Colonic mucosa (tissue), 4 donors: ENCODE measurements at regions not wholly inside any gene's neighbourhood (a gene's known extent, or its start where the extent isn't known, plus 50 kb on each side); places are given as distances from the start of the nearest gene placed in this dataset.

Experiments
- DNase-seq: peaks from one replicate; pipeline ENCODE4 v3.0.0-alpha.2; 2020
- H3K27ac ChIP-seq: fragments of 200-600 bp; one replicate; pipeline ENCODE4 v1.8.0; 2021
- H3K27me3 ChIP-seq: fragments of 200-600 bp; one replicate; pipeline ENCODE4 v1.8.0; 2021
- H3K36me3 ChIP-seq: fragments of 200-600 bp; one replicate; pipeline ENCODE4 v1.8.0; 2021
- H3K4me1 ChIP-seq: fragments of 200-600 bp; one replicate; pipeline ENCODE4 v1.8.0; 2021; ENCODE audit warnings: mild to moderate bottlenecking
- H3K4me3 ChIP-seq: fragments of 200-600 bp; one replicate; pipeline ENCODE4 v1.8.0; 2021
- H3K9ac ChIP-seq, 2 donors: one replicate each; pipeline ENCODE4 v1.7.0; 2013; ENCODE audit warnings: control low read depth in 2 of 2, low read depth in 2 of 2, low read length in 2 of 2
- H3K9me3 ChIP-seq: fragments of 200-600 bp; one replicate; pipeline ENCODE4 v1.8.0; 2021
- CTCF ChIP-seq: fragments of 200-600 bp; IDR thresholded peaks from one replicate; pipeline ENCODE4 v1.8.0; 2022; ENCODE audit warnings: antibody characterized with exemption, mild to moderate bottlenecking
- intact Hi-C: fragments of 100-400 bp; cut with DNase I; formaldehyde crosslinking; loops from one replicate; pipeline ENCODE4 v1.14.1; 2022
- donor health status: healthy.
- donor health status: DM: no; HTN: no; CAD: no.
- donor health status: DM: no; HTN: no; CAD: no.

- Histone ChIP-seq H3K4me1 (no peaks in the 10 kb centered on the region), H3K4me3 (no peak overlapping the region), H3K27me3 (no peaks in the 10 kb centered on the region), H3K27ac (no peak overlapping the region), H3K9me3 (no peaks in the 10 kb centered on the region), H3K9ac (no peak overlapping the region), H3K36me3 (no peaks in the 10 kb centered on the region)
- intact Hi-C loops: loop anchor here (5.0 kb wide), 1 partner anchor 369 kb away; no protein-coding TSS in a partner anchor
- no peak for DNase-seq
- peak; percentile 42 for TF ChIP-seq CTCF
These were observed 676.5 kb downstream of the DMRTA1 start for GRCh38 chr9:23123048-23123632.

GRCh38 chr9:23145467-23145866, 680.6 kb downstream of the ELAVL2 start:
- H3K9me3 ChIP-seq: no peaks in the 10 kb centered on the region
- intact Hi-C loops: no loop called here

GRCh38 chr9:23153058-23153457, 673.0 kb downstream of the ELAVL2 start:
- H3K9ac ChIP-seq: no peak overlapping the region
- no peak overlapping the region for H3K27ac ChIP-seq
- H3K27me3 ChIP-seq: no peaks in the 10 kb centered on the region
- no peaks in the 10 kb centered on the region for H3K4me1 ChIP-seq
- TF ChIP-seq CTCF: no peak
- H3K36me3 ChIP-seq: no peaks in the 10 kb centered on the region
- intact Hi-C loops: no loop called here
- no peaks in the 10 kb centered on the region for H3K9me3 ChIP-seq
- no peak for DNase-seq
- H3K4me3 ChIP-seq: no peak overlapping the region

More at GRCh38 chr9:23145467-23145866, 680.6 kb downstream of the ELAVL2 start:
- DNase-seq: no peak
- TF ChIP-seq CTCF: no peak
- Histone ChIP-seq H3K9ac (no peak overlapping the region), H3K4me3 (no peak overlapping the region), H3K36me3 (no peaks in the 10 kb centered on the region), H3K4me1 (no peaks in the 10 kb centered on the region), H3K27ac (no peak overlapping the region), H3K27me3 (no peaks in the 10 kb centered on the region)

GRCh38 chr9:23160491-23160890, 665.5 kb downstream of the ELAVL2 start:
- H3K36me3 ChIP-seq: no peaks in the 10 kb centered on the region
- TF ChIP-seq CTCF: no peak
- DNase-seq: no peak
- no peaks in the 10 kb centered on the region for H3K4me1 ChIP-seq
- no peaks in the 10 kb centered on the region for H3K9me3 ChIP-seq
- intact Hi-C loops: no loop called here
- H3K27ac ChIP-seq: no peak overlapping the region
- no peaks in the 10 kb centered on the region for H3K27me3 ChIP-seq
- H3K4me3 ChIP-seq: no peak overlapping the region
- H3K9ac ChIP-seq: no peak overlapping the region

GRCh38 chr9:23160952-23161469, 665.0 kb downstream of the ELAVL2 start:
- no peak for TF ChIP-seq CTCF
- no peaks in the 10 kb centered on the region for H3K4me1 ChIP-seq
- no peak overlapping the region for H3K4me3 ChIP-seq
- intact Hi-C loops: no loop called here
- no peaks in the 10 kb centered on the region for H3K27me3 ChIP-seq
- no peaks in the 10 kb centered on the region for H3K36me3 ChIP-seq
- no peaks in the 10 kb centered on the region for H3K9me3 ChIP-seq
- no peak for DNase-seq
- no peak overlapping the region for H3K9ac ChIP-seq
- H3K27ac ChIP-seq: no peak overlapping the region
